B cell (primary cell): ENCODE measurements at regions not wholly inside any gene's neighbourhood (a gene's known extent, or its start where the extent isn't known, plus 50 kb on each side); places are given as distances from the start of the nearest gene placed in this dataset.
"Not testable (repeated sequence)": the region's sequence is repeated elsewhere in the genome, so short reads cannot be mapped to it uniquely, and the experiment has no call there.

Experiments used
- ATAC-seq: fragments of 200-7000 bp; cut with Tn5 transposase; one replicate; pipeline ENCODE4 v1.10.0; 2021; ENCODE audit warnings: low read depth, mild to moderate bottlenecking, moderate number of reproducible peaks, moderate library complexity
- CTCF ChIA-PET: fragments of 350-600 bp; sonication (Branson Sonifier 250); formaldehyde crosslinking; loops from one replicate; lab custom pipeline; 2021; ENCODE audit warnings: antibody characterized with exemption, inconsistent platforms; lab: Charles Lee
- POLR2A ChIA-PET: fragments of 350-600 bp; sonication (Branson Sonifier 250); formaldehyde crosslinking; loops from one replicate; lab custom pipeline; 2021; ENCODE audit warnings: antibody characterized with exemption; lab: Charles Lee
- DNase-seq: peaks from one replicate; pipeline ENCODE4 v3.0.0; 2013
- H2AFZ ChIP-seq: 2 replicates; pipeline ENCODE4 v1.6.1; 2012; ENCODE audit warnings: mild to moderate bottlenecking, low read depth, low read length; ENCODE audit not compliant: insufficient read depth, poor library complexity, severe bottlenecking
- H3K27ac ChIP-seq, 2 donors: 1 replicate in 1 of 2; 2 replicates in 1 of 2; pipeline ENCODE4 v1.5.1; 2012 to 2013; ENCODE audit warnings: low read length in 2 of 2, mild to moderate bottlenecking in 2 of 2, moderate library complexity in 1 of 2
- H3K27me3 ChIP-seq, 4 experiments: fragments of 200-600 bp in 1 of 4; sonication (generic) in 1 of 4; replicated peaks in 1 of 4; 1 replicate in 2 of 4; 2 replicates in 2 of 4; pipeline versions ENCODE4 v1.6.1 to v1.7.0; 2013 to 2016; ENCODE audit warnings: low read length in 3 of 4, mild to moderate bottlenecking in 2 of 4, mixed read lengths in 1 of 4, moderate library complexity in 1 of 4; ENCODE audit not compliant: insufficient read depth in 4 of 4, control insufficient read depth in 3 of 4; ENCODE audit errors: control extremely low read depth in 1 of 4
- H3K36me3 ChIP-seq, 2 experiments: replicated peaks in 1 of 2; 1 replicate in 1 of 2; 2 replicates in 1 of 2; pipeline versions ENCODE4 v1.6.1 to v1.7.1; 2013; ENCODE audit warnings: low read length in 1 of 2; ENCODE audit not compliant: insufficient read depth in 2 of 2, control insufficient read depth in 1 of 2; ENCODE audit errors: control extremely low read depth in 1 of 2, extremely low read depth in 1 of 2
- H3K4me1 ChIP-seq, 2 donors: fragments of 200-600 bp in 1 of 2; sonication (generic) in 1 of 2; 1 replicate in 1 of 2; 2 replicates in 1 of 2; pipeline versions ENCODE4 v1.5.1 to v1.6.1; 2013 to 2017; ENCODE audit warnings: low read length in 2 of 2; ENCODE audit not compliant: control insufficient read depth in 2 of 2, insufficient read depth in 2 of 2
- H3K4me2 ChIP-seq: replicated peaks from 2 replicates; pipeline ENCODE3; 2012; ENCODE audit warnings: mild to moderate bottlenecking, low read depth, low read length; ENCODE audit not compliant: poor library complexity, severe bottlenecking
- H3K4me3 ChIP-seq, 5 experiments: fragments of 200-600 bp in 1 of 5; sonication (generic) in 1 of 5; 1 replicate in 3 of 5; 2 replicates in 2 of 5; pipeline versions ENCODE4 v1.5.1 to v1.7.0; 2011 to 2016; ENCODE audit warnings: low read length in 4 of 5, mild to moderate bottlenecking in 4 of 5, low read depth in 2 of 5, control low read depth in 1 of 5, moderate library complexity in 1 of 5; ENCODE audit not compliant: insufficient read depth in 1 of 5; ENCODE audit errors: control extremely low read depth in 1 of 5, extremely low read depth in 1 of 5
- H3K79me2 ChIP-seq: fragments of 200-600 bp; sonication (generic); one replicate; pipeline ENCODE4 v1.6.0; 2016; ENCODE audit warnings: low read length; ENCODE audit not compliant: control insufficient read depth, insufficient read depth
- H3K9ac ChIP-seq: fragments of 200-600 bp; sonication (generic); 2 replicates; pipeline ENCODE4 v1.6.1; 2017; ENCODE audit warnings: mild to moderate bottlenecking, low read length, moderate library complexity
- H3K9me3 ChIP-seq, 3 donors: one replicate each; pipeline versions ENCODE4 v1.6.1 to v1.7.1; 2013; ENCODE audit warnings: low read length in 2 of 3; ENCODE audit not compliant: control insufficient read depth in 2 of 3, insufficient read depth in 1 of 3; ENCODE audit errors: control extremely low read depth in 1 of 3
- H4K20me1 ChIP-seq: 2 replicates; pipeline ENCODE4 v1.6.0; 2012; ENCODE audit warnings: mild to moderate bottlenecking, low read length; ENCODE audit not compliant: insufficient read depth, control insufficient read depth, poor library complexity, severe bottlenecking
- H3K27ac Mint-ChIP-seq: one replicate; pipeline ENCODE4 v1.8.0; 2021; ENCODE audit warnings: mixed read lengths
- H3K27me3 Mint-ChIP-seq: one replicate; pipeline ENCODE4 v1.8.0; 2021; ENCODE audit warnings: mixed read lengths
- H3K4me1 Mint-ChIP-seq: one replicate; pipeline ENCODE4 v1.8.0; 2021; ENCODE audit warnings: mixed read lengths
- H3K4me3 Mint-ChIP-seq: one replicate; pipeline ENCODE4 v1.8.0; 2021; ENCODE audit warnings: mixed read lengths
- H3K9me3 Mint-ChIP-seq: one replicate; pipeline ENCODE4 v1.8.0; 2022; ENCODE audit warnings: mixed read lengths; ENCODE audit not compliant: insufficient read depth
- WGBS: methylation state at CpG from one replicate; pipeline ENCODE4 v1.1.5; 2013; ENCODE audit warnings: missing lambda C conversion rate; ENCODE audit not compliant: insufficient coverage; 5-methylcytosine and 5-hydroxymethylcytosine counted together
- intact Hi-C: fragments of 100-400 bp; cut with micrococcal nuclease; formaldehyde crosslinking; loops from one replicate; pipeline ENCODE4 v1.10.0; 2022

GRCh38 chr22:12597778-12598177, 2930.2 kb upstream of the OR11H1 start:
- DNase-seq, H3K9ac ChIP-seq, CTCF ChIA-PET, H3K27me3 Mint-ChIP-seq, H3K36me3 ChIP-seq, H3K4me1 Mint-ChIP-seq, H3K4me3 ChIP-seq, H3K27me3 ChIP-seq, POLR2A ChIA-PET, H3K27ac ChIP-seq, H2AFZ ChIP-seq, H3K4me3 Mint-ChIP-seq, intact Hi-C loops, ATAC-seq, H3K79me2 ChIP-seq, H3K4me2 ChIP-seq, H3K4me1 ChIP-seq, H4K20me1 ChIP-seq, H3K27ac Mint-ChIP-seq: not testable (repeated sequence)
- peaks cover 31% of the 10 kb centered on the region for H3K9me3 Mint-ChIP-seq
- H3K9me3 ChIP-seq: peaks cover 0 to 21% (median 11%) of the 10 kb centered on the region in 3 donors
- WGBS: 78% methylated on average over 3 of the region's 4 CpGs

GRCh38 chr22:12601510-12601869, 2926.5 kb upstream of the OR11H1 start:
- H3K27ac Mint-ChIP-seq, ATAC-seq, H3K79me2 ChIP-seq, H3K27ac ChIP-seq, H3K4me1 Mint-ChIP-seq, H2AFZ ChIP-seq, DNase-seq, H3K36me3 ChIP-seq, H3K4me3 ChIP-seq, H3K9ac ChIP-seq, intact Hi-C loops, H3K4me3 Mint-ChIP-seq, CTCF ChIA-PET, H4K20me1 ChIP-seq, H3K27me3 ChIP-seq, H3K27me3 Mint-ChIP-seq, H3K4me1 ChIP-seq, H3K4me2 ChIP-seq, POLR2A ChIA-PET: not testable (repeated sequence)
- H3K9me3 Mint-ChIP-seq: peaks cover 24% of the 10 kb centered on the region
- WGBS: 78% methylated on average over 16 of the region's 16 CpGs
- peaks cover 2 to 17% (median 11%) of the 10 kb centered on the region in 3 donors for H3K9me3 ChIP-seq
